ENCODE measurements at regions not wholly inside any gene's neighbourhood (a gene's known extent, or its start where the extent isn't known, plus 50 kb on each side); places are given as distances from the start of the nearest gene placed in this dataset.

- TF ChIP-seq CTCF (IDR thresholded peaks at IDR 0.05) (no peak), POLR2A (IDR thresholded peaks at IDR 0.05) (no peak)
Measured at GRCh38 chr7:91366091-91366490, 101.9 kb downstream of the FZD1 start.
